Esophagus muscularis mucosa (tissue), 3 donors: ENCODE measurements at regions not wholly inside any gene's neighbourhood (a gene's known extent, or its start where the extent isn't known, plus 50 kb on each side); places are given as distances from the start of the nearest gene placed in this dataset.

Experiments
- CTCF ChIP-seq, 3 experiments: fragments of 200-600 bp in 2 of 3; fragments of 450-650 bp in 1 of 3; sonication (generic) in 2 of 3; IDR thresholded peaks; one replicate each; pipeline ENCODE4 v1.5.1; 2017 to 2019; ENCODE audit warnings: antibody characterized with exemption in 3 of 3, mild to moderate bottlenecking in 2 of 3, moderate library complexity in 1 of 3
- POLR2A ChIP-seq: fragments of 450-650 bp; IDR thresholded peaks from one replicate; pipeline ENCODE4 v1.6.1; 2017; ENCODE audit warnings: antibody characterized with exemption, moderate library complexity, mild to moderate bottlenecking, low read depth
- POLR2AphosphoS5 ChIP-seq, 2 donors: sonication (generic); formaldehyde crosslinking; IDR thresholded peaks; one replicate each; pipeline ENCODE4 v1.6.1; 2017; ENCODE audit warnings: antibody characterized with exemption in 2 of 2

GRCh38 chr6:3940703-3941102, 91.5 kb downstream of the FAM50B start:
- no peak for TF ChIP-seq CTCF (IDR thresholded peaks at IDR 0.05)
- no peak for TF ChIP-seq POLR2AphosphoS5 (IDR thresholded peaks at IDR 0.05)
- TF ChIP-seq POLR2A, result no peak
